ENCODE measurements at regions not wholly inside any gene's neighbourhood (a gene's known extent, or its start where the extent isn't known, plus 50 kb on each side); places are given as distances from the start of the nearest gene placed in this dataset.

GRCh38 chr3:176724394-176724759 lies 472.9 kb downstream of the TBL1XR1 start:
- no peak for DNase-seq

GRCh38 chr3:176723758-176724393 lies 473.4 kb downstream of the TBL1XR1 start:
- DNase-seq, result no peak

- DNase-seq, result no peak
These were observed 483.2 kb downstream of the TBL1XR1 start for GRCh38 chr3:176714034-176714433.

DNA sequence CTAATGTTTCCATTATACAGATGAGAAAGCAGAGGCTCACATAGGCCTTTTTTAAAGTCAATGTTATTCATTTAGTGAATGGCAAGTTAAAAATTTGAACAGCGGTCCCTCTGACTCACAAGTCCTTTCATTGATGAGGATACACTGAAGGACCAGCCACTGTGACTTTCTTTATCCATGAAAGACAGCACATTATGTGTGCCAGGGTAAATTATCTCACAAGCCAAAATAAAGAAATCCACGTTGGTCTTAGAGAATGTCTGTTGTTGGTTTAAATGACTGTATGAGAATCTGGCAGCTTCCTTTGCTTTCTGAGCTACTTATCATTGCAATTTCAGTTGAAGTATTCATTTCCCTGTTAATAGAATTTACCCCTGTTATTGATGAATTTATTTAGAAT lies 485.1 kb downstream of the TBL1XR1 start:
- no peak for DNase-seq

- no peak for DNase-seq
These were observed 498.0 kb downstream of the TBL1XR1 start for GRCh38 chr3:176699288-176699687.

GRCh38 chr3:176697284-176697889 lies 499.9 kb downstream of the TBL1XR1 start:
- DNase-seq, result no peak

- DNase-seq, result no peak
These were observed 500.5 kb downstream of the TBL1XR1 start for GRCh38 chr3:176696816-176697215.

DNA sequence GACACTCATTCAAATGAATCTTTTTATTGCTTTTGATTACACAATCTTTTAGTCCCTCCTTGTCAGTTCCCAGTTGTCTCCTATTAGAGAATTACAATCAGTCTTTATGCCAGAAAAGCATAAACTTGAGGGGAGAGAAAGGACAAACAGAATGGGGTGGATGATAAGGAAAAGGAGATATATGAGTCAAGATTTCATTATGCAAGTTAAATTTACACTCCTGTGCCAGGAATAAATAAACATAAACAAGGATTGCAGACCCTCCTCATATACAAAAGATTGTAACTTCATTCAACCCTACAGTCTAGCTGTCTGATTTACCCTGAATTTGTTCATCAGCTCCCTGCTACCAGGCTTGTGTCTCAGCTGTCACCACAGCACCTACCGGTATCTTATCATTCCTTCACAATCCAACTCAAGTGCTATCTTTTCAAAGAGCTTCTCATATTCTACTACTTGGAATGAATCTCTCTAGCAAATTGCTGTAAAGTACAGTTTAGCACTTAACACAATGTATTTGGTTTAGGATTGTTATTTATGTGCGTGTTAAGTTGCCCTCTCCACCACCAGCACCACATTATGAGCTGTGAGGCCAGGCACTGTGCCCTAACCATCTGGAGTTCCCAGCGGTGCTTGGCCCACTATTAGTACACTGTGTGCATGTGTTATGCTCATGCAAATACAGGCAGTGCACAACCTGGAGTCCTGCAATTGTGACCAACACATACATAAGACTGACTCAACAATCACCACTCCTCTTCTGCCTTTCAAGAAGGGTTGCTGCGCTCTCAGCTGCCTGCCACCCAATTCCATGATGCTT lies 504.1 kb downstream of the TBL1XR1 start:
- DNase-seq, result peak in 1 of 56 donors; percentile 0

- DNase-seq, result no peak
These were observed 504.9 kb downstream of the TBL1XR1 start for GRCh38 chr3:176692199-176692965.

DNA sequence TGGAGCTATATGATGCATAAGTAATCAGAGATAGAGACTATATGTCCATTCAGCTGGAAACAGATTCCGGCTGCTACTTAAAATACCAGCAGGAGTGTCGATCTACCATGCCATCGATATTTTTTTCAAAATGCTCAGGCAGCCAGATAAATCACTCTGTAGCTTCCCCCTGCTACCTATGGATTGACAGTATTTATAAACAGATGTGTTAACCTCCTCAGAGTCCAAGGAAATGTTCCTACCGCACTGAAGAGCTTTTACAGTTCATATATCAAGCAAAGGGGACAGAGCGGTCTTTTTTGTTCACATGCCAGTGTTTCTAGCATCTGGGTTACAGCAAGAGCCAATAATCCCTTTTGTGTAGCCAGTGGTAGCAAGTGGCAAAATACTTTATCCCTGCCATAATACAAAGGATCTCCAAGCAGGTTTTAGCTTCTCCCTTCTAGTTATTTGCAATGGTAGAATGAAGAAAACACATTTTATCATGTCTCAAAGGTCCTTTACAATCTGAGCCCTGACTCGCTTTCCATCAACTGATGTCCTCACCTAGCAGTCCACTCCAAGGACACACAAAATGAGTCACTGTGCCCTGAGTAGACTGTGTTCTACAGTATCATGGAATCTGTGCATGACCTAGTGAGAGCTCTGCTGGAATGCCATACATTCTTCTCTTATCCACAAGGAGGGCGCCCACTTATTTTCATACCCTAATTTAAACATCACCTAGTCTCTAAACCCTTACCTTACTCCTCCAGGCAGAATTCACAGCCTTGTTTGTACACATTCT lies 507.0 kb downstream of the TBL1XR1 start:
- DNase-seq, result no peak

- DNase-seq, result no peak
These were observed 509.5 kb downstream of the TBL1XR1 start for GRCh38 chr3:176687754-176688153.

DNA sequence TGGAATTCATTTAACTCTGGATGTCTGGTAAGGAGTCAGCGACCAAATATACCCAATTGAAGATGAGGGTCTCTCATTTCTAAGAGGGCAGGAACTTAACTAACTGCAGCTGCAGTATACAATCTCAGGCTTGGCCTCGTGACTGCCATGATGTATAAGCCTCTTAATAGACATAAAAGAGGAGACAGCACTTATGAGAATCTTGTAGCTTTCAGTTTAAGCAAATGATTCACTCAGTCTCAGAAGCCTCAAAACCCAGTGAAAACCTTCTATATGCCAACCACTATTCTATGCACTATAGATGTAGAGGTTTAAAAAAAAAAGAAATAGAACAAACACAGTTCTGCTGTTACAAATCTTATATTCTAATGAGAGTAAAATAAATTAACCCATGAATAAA lies 513.9 kb downstream of the TBL1XR1 start:
- DNase-seq, result no peak

GRCh38 chr3:176663837-176664831 lies 533.1 kb downstream of the TBL1XR1 start:
- DNase-seq, result peak in 2 of 56 donors; percentile 0

- DNase-seq, result no peak
These were observed 533.9 kb downstream of the TBL1XR1 start for GRCh38 chr3:176663387-176663786.

GRCh38 chr3:176661432-176661964 lies 535.8 kb downstream of the TBL1XR1 start:
- no peak for DNase-seq

DNA sequence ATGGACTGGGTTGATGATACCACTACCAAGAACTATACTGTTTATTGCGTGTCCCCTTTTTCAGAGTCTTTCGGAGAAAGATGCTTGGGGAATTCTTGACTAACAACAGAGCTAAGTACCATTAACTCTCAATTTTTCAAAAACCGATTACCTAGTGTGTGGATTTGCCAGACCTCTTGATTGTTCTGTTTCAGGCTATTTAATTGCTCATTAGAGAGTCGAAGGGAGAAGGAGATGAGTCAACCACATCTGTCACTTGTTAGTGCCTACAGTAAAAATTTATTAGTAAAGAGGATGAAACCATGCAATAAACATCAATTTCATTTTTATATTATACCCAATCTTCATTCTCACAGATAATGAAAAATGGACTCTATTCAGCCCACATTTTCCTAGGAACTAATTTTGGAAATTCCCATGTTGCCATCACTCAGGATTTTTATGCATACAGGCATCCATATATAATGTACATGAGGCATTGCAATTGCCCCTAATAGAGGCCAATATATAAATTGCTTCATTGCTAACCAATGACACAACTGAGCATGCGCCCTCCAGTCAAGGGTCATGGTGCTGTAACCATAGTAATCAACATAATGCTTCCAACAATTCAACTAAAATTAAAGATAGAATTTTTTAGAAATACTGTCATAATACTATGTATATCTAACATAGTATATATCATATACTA lies 541.7 kb downstream of the TBL1XR1 start:
- DNase-seq, result no peak

DNA sequence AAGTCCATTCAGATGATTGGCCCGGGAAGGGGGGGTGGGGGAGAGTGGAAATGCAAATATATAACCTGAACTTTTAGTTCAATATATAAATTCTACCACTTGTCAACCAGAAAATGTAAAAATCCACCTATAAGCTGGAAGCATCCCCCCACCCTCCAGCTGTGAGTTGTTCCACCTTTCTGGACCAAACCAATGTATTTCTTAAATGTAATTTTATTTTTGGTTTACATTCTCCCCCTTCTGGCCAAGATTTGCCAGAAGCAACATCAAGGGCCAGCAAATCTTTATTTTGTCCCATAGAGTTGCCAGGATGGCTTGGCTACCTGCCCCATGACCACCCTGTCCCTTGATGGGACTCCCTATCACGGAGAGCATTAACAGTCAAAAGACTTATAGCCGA lies 545.7 kb downstream of the TBL1XR1 start:
- no peak for DNase-seq

- no peak for DNase-seq
These were observed 546.8 kb downstream of the TBL1XR1 start for GRCh38 chr3:176650478-176650877.

DNA sequence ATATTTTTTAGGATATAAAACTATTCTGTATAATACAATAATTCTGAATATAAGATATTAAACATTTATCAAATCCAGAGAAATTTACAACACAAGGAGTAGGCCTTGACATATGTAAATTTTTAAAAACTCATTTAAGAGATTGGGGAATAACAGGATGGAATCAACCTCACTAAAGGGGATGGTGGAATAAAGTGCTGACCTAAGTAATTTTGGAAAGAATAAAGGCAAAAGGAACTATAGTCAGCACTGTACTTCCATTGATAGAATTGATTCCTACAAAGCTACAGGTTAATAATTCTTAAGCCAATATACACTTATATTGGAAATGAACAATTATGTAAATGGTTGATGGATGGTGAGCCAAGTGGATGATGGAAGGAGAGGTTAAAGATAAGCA lies 549.3 kb downstream of the TBL1XR1 start:
- DNase-seq, result no peak
